Mucosa of descending colon (tissue), 3 donors: ENCODE measurements at regions not wholly inside any gene's neighbourhood (a gene's known extent, or its start where the extent isn't known, plus 50 kb on each side); places are given as distances from the start of the nearest gene placed in this dataset.

Source experiments
- ATAC-seq: fragments of 200-7000 bp; cut with Tn5 transposase; one replicate; pipeline ENCODE4 v1.9.1; 2020; ENCODE audit warnings: mild to moderate bottlenecking, moderate library complexity
- DNase-seq, 3 donors: peaks; one replicate each; pipeline ENCODE4 v3.0.0-alpha.2; 2020
- H3K36me3 ChIP-seq: fragments of 200-600 bp; one replicate; pipeline ENCODE4 v1.8.0; 2021; ENCODE audit warnings: low read depth, mild to moderate bottlenecking
- H3K4me1 ChIP-seq: fragments of 200-600 bp; one replicate; pipeline ENCODE4 v1.8.0; 2021; ENCODE audit warnings: low read depth, mild to moderate bottlenecking
- H3K4me3 ChIP-seq: fragments of 200-600 bp; one replicate; pipeline ENCODE4 v1.8.0; 2021; ENCODE audit warnings: mild to moderate bottlenecking
- H3K9me3 ChIP-seq: fragments of 200-600 bp; one replicate; pipeline ENCODE4 v1.8.0; 2021; ENCODE audit warnings: mild to moderate bottlenecking
- intact Hi-C, 2 donors: fragments of 100-400 bp; cut with DNase I in 1 of 2; cut with micrococcal nuclease in 1 of 2; formaldehyde crosslinking; loops; one replicate each; pipeline versions ENCODE4 v1.11.0 to v1.11.1; 2022; cut with DNase I, micrococcal nuclease
- TF ChIP-seq, protein P1 (sequence below): fragments of 200-600 bp; IDR thresholded peaks from one replicate; pipeline ENCODE4 v1.8.0; 2022; ENCODE audit warnings: antibody characterized with exemption, mild to moderate bottlenecking
- donor health status: DM: no; HTN: no; CAD: no; lungs with moderate emphysema.
- donor health status: DM: no; HTN: no; CAD: no.
- donor health status: DM: no; HTN: yes; CAD: no.

- H3K9me3 ChIP-seq: no peaks in the 10 kb centered on the region
- TF ChIP-seq, protein P1, sequence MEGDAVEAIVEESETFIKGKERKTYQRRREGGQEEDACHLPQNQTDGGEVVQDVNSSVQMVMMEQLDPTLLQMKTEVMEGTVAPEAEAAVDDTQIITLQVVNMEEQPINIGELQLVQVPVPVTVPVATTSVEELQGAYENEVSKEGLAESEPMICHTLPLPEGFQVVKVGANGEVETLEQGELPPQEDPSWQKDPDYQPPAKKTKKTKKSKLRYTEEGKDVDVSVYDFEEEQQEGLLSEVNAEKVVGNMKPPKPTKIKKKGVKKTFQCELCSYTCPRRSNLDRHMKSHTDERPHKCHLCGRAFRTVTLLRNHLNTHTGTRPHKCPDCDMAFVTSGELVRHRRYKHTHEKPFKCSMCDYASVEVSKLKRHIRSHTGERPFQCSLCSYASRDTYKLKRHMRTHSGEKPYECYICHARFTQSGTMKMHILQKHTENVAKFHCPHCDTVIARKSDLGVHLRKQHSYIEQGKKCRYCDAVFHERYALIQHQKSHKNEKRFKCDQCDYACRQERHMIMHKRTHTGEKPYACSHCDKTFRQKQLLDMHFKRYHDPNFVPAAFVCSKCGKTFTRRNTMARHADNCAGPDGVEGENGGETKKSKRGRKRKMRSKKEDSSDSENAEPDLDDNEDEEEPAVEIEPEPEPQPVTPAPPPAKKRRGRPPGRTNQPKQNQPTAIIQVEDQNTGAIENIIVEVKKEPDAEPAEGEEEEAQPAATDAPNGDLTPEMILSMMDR: no peak
- peak; percentile 55 for ATAC-seq
- no peaks in the 10 kb centered on the region for H3K36me3 ChIP-seq
- intact Hi-C loops: no loop called here
- H3K4me1 ChIP-seq: no peaks in the 10 kb centered on the region
- H3K4me3 ChIP-seq: no peak overlapping the region
- no peak for DNase-seq
These were observed 115.0 kb downstream of the CEP44 start for GRCh38 chr4:174398728-174399127.

DNA sequence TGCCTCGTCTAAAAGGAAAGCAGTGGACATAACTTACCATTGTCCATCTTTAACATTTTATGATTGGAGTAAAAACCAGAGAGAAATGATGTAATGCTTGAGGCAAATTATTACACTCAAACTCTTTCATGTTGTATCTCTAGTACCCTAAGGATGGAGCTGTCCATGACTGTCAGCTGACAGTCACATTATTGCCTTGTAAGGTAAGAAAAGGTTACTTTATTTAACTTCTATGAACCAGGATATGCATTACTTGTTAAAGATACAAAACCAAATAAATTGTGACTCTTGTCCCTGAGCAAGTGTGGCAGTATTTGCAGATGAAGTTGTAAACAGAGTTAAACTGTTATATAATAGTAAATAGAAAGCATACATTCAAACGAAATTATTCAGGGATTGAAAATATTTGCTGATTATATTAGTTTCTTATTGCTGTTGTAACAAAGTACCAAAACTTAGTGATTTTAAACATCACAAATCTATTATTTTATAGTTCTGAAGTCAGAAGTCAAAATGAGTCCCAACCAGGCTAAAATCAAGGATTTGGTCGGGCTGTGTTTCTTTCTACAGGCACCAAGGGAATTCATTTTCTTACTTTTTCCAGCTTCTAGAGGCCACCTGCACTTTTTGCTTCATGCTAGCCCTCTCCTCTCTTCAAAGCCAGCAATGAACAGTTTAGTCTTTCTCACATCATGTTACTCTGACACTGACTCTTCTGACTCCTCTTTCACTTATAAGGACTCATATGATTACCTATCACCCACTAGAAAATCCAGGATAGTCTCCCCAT, 113.8 kb downstream of the CEP44 start:
- DNase-seq (no peak), ATAC-seq (peak; percentile 36)
- no peaks in the 10 kb centered on the region for H3K9me3 ChIP-seq
- no peaks in the 10 kb centered on the region for H3K4me1 ChIP-seq
- TF ChIP-seq, protein P1: no peak
- intact Hi-C loops: no loop called here
- H3K36me3 ChIP-seq: no peaks in the 10 kb centered on the region
- no peak overlapping the region for H3K4me3 ChIP-seq

DNA sequence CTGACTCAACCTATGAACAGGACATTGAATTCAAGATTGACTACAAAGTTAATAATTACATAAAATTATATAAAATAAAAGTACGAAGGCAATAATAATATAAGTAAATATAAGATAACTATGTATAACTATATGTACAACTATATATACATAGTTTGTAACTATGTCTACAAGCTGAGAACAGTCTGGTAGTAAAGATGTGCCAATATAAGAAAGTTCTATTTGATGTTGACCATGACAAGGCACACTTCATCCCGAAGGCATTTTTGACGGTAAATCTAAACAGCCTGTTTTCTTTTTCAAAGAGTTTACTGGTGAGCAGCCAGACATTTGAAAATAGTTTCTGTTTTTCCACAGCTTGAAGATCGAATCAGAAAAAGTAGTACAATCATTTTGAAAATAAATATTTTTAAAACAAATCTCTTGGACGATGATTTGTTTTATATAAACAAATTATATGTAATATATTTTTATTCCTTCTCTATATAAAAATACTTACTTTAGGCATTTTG, 112.9 kb downstream of the CEP44 start:
- Histone ChIP-seq H3K9me3 (no peaks in the 10 kb centered on the region), H3K4me1 (no peaks in the 10 kb centered on the region), H3K36me3 (no peaks in the 10 kb centered on the region), H3K4me3 (no peak overlapping the region)
- ATAC-seq: peak; percentile 81
- DNase-seq: no peak
- intact Hi-C loops: no loop called here
- TF ChIP-seq, protein P1: no peak

DNA sequence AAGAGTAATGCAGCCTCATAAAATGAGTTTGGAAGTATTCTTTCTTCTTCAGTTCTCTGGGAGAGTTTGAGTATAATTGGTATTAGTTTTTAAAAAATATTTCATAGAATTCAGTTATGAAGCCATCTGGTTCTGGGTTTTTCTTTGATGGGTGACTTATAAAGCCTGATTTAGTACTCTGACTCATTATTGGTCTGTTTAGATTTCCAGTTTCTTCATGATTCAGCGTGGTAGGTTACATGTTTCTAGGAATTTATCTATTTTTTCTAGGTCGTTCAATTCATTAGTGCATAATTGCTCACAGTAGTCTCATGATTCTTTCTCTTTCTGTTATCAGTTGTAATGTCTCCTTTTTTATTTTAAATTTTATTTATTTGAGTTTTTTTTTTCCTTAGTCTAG, 111.2 kb downstream of the CEP44 start:
- H3K9me3 ChIP-seq: no peaks in the 10 kb centered on the region
- TF ChIP-seq, protein P1: no peak
- H3K36me3 ChIP-seq: no peaks in the 10 kb centered on the region
- intact Hi-C loops: no loop called here
- DNase-seq: no peak
- no peak overlapping the region for H3K4me3 ChIP-seq
- no peaks in the 10 kb centered on the region for H3K4me1 ChIP-seq
- no peak for ATAC-seq

GRCh38 chr4:174389439-174389838, 105.7 kb downstream of the CEP44 start:
- H3K4me3 ChIP-seq: no peak overlapping the region

More at GRCh38 chr4:174389439-174389838, 105.7 kb downstream of the CEP44 start:
- Histone ChIP-seq H3K4me1 (no peaks in the 10 kb centered on the region), H3K9me3 (no peaks in the 10 kb centered on the region), H3K36me3 (no peaks in the 10 kb centered on the region)
- ATAC-seq (peak; percentile 73), DNase-seq (no peak)
- TF ChIP-seq, protein P1: no peak
- intact Hi-C loops: no loop called here
